Epithelial cell of proximal tubule (primary cell): ENCODE measurements at regions not wholly inside any gene's neighbourhood (a gene's known extent, or its start where the extent isn't known, plus 50 kb on each side); places are given as distances from the start of the nearest gene placed in this dataset.

Experiments
- DNase-seq: peaks from one replicate; pipeline ENCODE4 v3.0.0-alpha.2; 2011; ENCODE audit warnings: low read depth
- H3K4me3 ChIP-seq: 2 replicates; pipeline ENCODE4 v1.5.1; 2011; ENCODE audit warnings: low read depth, mild to moderate bottlenecking, low read length
- CTCF ChIP-seq: conservative IDR thresholded peaks from 2 replicates; pipeline ENCODE4 v1.5.1; 2012; ENCODE audit warnings: low read depth, mild to moderate bottlenecking, low read length

- no peak for TF ChIP-seq CTCF
- no peak for DNase-seq
- H3K4me3 ChIP-seq, result no peak overlapping the region
Observed at GRCh38 chr6:21501021-21501354, 92.6 kb upstream of the SOX4 start.

- TF ChIP-seq CTCF, result no peak
- no peak for DNase-seq
- H3K4me3 ChIP-seq, result no peak overlapping the region
Observed at GRCh38 chr6:21501815-21502214, 91.7 kb upstream of the SOX4 start.

GRCh38 chr6:21502682-21503081, 90.9 kb upstream of the SOX4 start:
- TF ChIP-seq CTCF, result no peak
- no peak overlapping the region for H3K4me3 ChIP-seq
- no peak for DNase-seq

GRCh38 chr6:21504790-21505189, 88.8 kb upstream of the SOX4 start:
- no peak for DNase-seq
- TF ChIP-seq CTCF, result no peak

GRCh38 chr6:21505574-21505990, 88.0 kb upstream of the SOX4 start:
- no peak for DNase-seq
- no peak overlapping the region for H3K4me3 ChIP-seq
- TF ChIP-seq CTCF, result no peak

More at GRCh38 chr6:21504790-21505189, 88.8 kb upstream of the SOX4 start:
- H3K4me3 ChIP-seq, result no peak overlapping the region

GRCh38 chr6:21506126-21506525, 87.4 kb upstream of the SOX4 start:
- TF ChIP-seq CTCF, result no peak
- DNase-seq, result no peak
- no peak overlapping the region for H3K4me3 ChIP-seq

GRCh38 chr6:21507811-21508210, 85.7 kb upstream of the SOX4 start:
- TF ChIP-seq CTCF, result no peak
- no peak for DNase-seq
- no peak overlapping the region for H3K4me3 ChIP-seq
